ENCODE measurements at regions not wholly inside any gene's neighbourhood (a gene's known extent, or its start where the extent isn't known, plus 50 kb on each side); places are given as distances from the start of the nearest gene placed in this dataset.

GRCh38 chr3:147201086-147201485 lies 205.3 kb downstream of the ZIC4 start:
- TF ChIP-seq CREB1 (CRISPR knock-in tag; IDR thresholded peaks at IDR 0.05; ENCODE audit: low read depth), result no peak
- no peak for TF ChIP-seq CTCF (conservative IDR thresholded peaks at IDR 0.05; ENCODE audit: low read depth in 2 of 2)
- no peak for TF ChIP-seq POLR2AphosphoS5 (IDR thresholded peaks at IDR 0.05; ENCODE audit: low read depth)
- TF ChIP-seq REST (IDR thresholded peaks at IDR 0.05; ENCODE audit: unreplicated experiment), result no peak
- TF ChIP-seq EZH2 (IDR thresholded peaks at IDR 0.05; ENCODE audit: low read depth, unreplicated experiment), result no peak
- TF ChIP-seq JUNB (IDR thresholded peaks at IDR 0.05; ENCODE audit: unreplicated experiment), result no peak
- TF ChIP-seq EZH2phosphoT487 (IDR thresholded peaks at IDR 0.05; ENCODE audit: unreplicated experiment), result no peak
- no peak for TF ChIP-seq ZNF331 (CRISPR knock-in tag; IDR thresholded peaks at IDR 0.05; ENCODE audit: low read depth)
- TF ChIP-seq NANOG (IDR thresholded peaks at IDR 0.05; ENCODE audit: borderline replicate concordance), result no peak
